ENCODE measurements at regions not wholly inside any gene's neighbourhood (a gene's known extent, or its start where the extent isn't known, plus 50 kb on each side); places are given as distances from the start of the nearest gene placed in this dataset.

DNA sequence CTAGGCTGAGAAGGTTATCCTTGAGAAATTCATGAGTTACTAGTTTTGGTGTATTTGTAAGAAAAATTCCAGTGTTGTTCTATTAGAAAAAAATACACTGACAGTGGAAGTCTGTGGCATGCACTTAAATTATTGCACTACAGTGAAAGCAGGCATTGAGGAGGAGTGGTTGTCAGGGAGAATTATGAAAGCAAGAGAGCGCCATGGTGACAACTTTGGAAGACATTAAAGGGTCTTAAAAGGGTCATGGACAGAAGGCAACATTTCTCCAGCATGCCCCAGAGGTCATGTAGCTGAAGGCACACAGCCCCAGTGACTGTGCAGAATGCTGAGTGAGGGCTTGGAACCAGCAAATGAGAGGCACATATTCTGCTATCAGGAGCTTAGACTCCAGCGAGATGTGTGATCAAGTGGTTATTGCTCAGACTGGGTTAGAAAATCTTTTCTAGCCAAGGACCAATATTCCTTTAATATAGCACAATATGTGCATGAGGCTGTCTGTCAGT lies 292.7 kb downstream of the OLFM4 start:
- Histone ChIP-seq H2BK5ac (ENCODE audit: low read depth, low read length, poor library complexity, severe bottlenecking) (no peak overlapping the region), H3K4me3 (ENCODE audit: insufficient read depth in 1 of 2, low read depth in 1 of 2, low read length in 2 of 2) (no peak overlapping the region), H2AFZ (ENCODE audit: low read depth, low read length) (no peak overlapping the region), H3K79me1 (replicated peaks; ENCODE audit: low read length, poor library complexity, severe bottlenecking) (no peaks in the 10 kb centered on the region), H2AK5ac (ENCODE audit: low read length, severe bottlenecking) (no peak overlapping the region), H3K9me3 (ENCODE audit: control insufficient read depth, low read length) (no peaks in the 10 kb centered on the region), H3K9ac (ENCODE audit: low read length) (no peak overlapping the region), H4K8ac (ENCODE audit: low read length) (no peak overlapping the region), H3K14ac (ENCODE audit: low read length in 2 of 2) (no peak overlapping the region), H3K4ac (ENCODE audit: low read depth in 1 of 2, low read length in 2 of 2) (no peak overlapping the region), H3K36me3 (ENCODE audit: control insufficient read depth in 1 of 2, insufficient read depth in 2 of 2, low read depth in 1 of 2, low read length in 2 of 2) (no peaks in the 10 kb centered on the region), H2BK12ac (ENCODE audit: low read length in 2 of 2) (no peak overlapping the region), H3K27me3 (ENCODE audit: control insufficient read depth in 1 of 2, insufficient read depth in 1 of 2, low read length in 2 of 2) (no peaks in the 10 kb centered on the region), H3K23ac (ENCODE audit: low read length in 2 of 2) (no peak overlapping the region), H3K4me2 (ENCODE audit: low read length, poor library complexity, severe bottlenecking) (no peak overlapping the region), H4K91ac (ENCODE audit: low read length) (no peak overlapping the region), H2BK15ac (ENCODE audit: low read depth, poor library complexity, severe bottlenecking) (no peak overlapping the region), H3K27ac (ENCODE audit: low read length, poor library complexity, severe bottlenecking) (no peak overlapping the region), H3K18ac (ENCODE audit: low read depth in 1 of 2, low read length in 2 of 2) (no peak overlapping the region), H3K4me1 (ENCODE audit: control insufficient read depth, insufficient read depth, low read depth, low read length) (no peaks in the 10 kb centered on the region), H2BK120ac (ENCODE audit: low read depth, low read length) (no peak overlapping the region)
- 32% methylated on average over 1 of the region's 2 CpGs for WGBS
- no peak for DNase-seq

DNA sequence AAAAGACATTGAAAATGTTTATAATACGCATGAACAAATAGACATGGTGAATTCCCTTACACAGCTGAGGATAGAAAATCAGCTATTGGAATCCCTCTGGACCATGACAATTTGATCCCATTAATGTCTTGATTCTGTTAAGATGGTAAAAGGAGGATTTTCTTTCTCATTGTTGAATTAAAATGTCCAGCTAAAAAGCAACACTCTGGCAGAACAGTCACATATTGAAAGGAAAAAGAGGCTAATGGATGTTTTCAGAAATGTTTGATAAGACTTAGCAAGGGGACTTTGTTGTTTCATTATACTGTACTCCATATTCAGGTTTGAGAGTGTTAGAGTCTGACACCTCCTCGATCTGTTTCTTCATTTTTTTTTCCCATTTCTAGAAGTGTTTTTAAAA lies 296.0 kb downstream of the OLFM4 start:
- Histone ChIP-seq H2AFZ (ENCODE audit: low read depth, low read length) (no peak overlapping the region), H2BK5ac (ENCODE audit: low read depth, low read length, poor library complexity, severe bottlenecking) (no peak overlapping the region), H3K23ac (ENCODE audit: low read length in 2 of 2) (no peak overlapping the region), H3K9me3 (ENCODE audit: control insufficient read depth, low read length) (no peaks in the 10 kb centered on the region), H3K9ac (ENCODE audit: low read length) (no peak overlapping the region), H3K4me1 (ENCODE audit: control insufficient read depth, insufficient read depth, low read depth, low read length) (no peaks in the 10 kb centered on the region), H4K8ac (ENCODE audit: low read length) (no peak overlapping the region), H3K79me1 (replicated peaks; ENCODE audit: low read length, poor library complexity, severe bottlenecking) (no peaks in the 10 kb centered on the region), H3K4me3 (ENCODE audit: insufficient read depth in 1 of 2, low read depth in 1 of 2, low read length in 2 of 2) (no peak overlapping the region), H2BK120ac (ENCODE audit: low read depth, low read length) (no peak overlapping the region), H3K27ac (ENCODE audit: low read length, poor library complexity, severe bottlenecking) (no peak overlapping the region), H3K18ac (ENCODE audit: low read depth in 1 of 2, low read length in 2 of 2) (no peak overlapping the region), H3K36me3 (ENCODE audit: control insufficient read depth in 1 of 2, insufficient read depth in 2 of 2, low read depth in 1 of 2, low read length in 2 of 2) (no peaks in the 10 kb centered on the region), H2BK12ac (ENCODE audit: low read length in 2 of 2) (no peak overlapping the region), H3K14ac (ENCODE audit: low read length in 2 of 2) (no peak overlapping the region), H3K27me3 (ENCODE audit: control insufficient read depth in 1 of 2, insufficient read depth in 1 of 2, low read length in 2 of 2) (no peaks in the 10 kb centered on the region), H4K91ac (ENCODE audit: low read length) (no peak overlapping the region), H2BK15ac (ENCODE audit: low read depth, poor library complexity, severe bottlenecking) (no peak overlapping the region), H3K4me2 (ENCODE audit: low read length, poor library complexity, severe bottlenecking) (no peak overlapping the region), H2AK5ac (ENCODE audit: low read length, severe bottlenecking) (no peak overlapping the region), H3K4ac (ENCODE audit: low read depth in 1 of 2, low read length in 2 of 2) (no peak overlapping the region)
- WGBS, result no CpG with 5 or more reads among the region's 2 CpGs
- DNase-seq, result no peak

DNA sequence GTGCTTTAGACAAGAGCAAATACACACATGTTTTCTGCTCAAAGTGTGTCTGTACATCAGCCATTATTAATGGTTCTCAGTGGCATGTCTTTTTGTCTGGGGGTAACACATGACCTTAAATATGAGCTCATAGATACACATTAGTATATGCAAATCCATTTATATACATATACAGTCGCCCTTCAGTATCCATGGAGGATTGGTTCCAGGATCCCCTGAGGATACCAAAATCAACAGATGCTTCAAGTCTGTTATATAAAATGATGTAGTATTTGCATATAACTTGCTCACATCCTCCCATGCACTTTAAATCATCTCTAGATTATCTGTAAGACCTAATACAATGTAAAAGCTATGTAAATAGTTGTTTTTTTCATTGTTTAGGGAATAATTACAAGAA lies 298.1 kb downstream of the OLFM4 start:
- no peak overlapping the region for H2BK5ac ChIP-seq (ENCODE audit: low read depth, low read length, poor library complexity, severe bottlenecking)
- H2BK15ac ChIP-seq (ENCODE audit: low read depth, poor library complexity, severe bottlenecking), result no peak overlapping the region
- no peak for DNase-seq
- H2AFZ ChIP-seq (ENCODE audit: low read depth, low read length), result no peak overlapping the region
- no peak overlapping the region for H2BK12ac ChIP-seq (ENCODE audit: low read length in 2 of 2)
- no peak overlapping the region for H3K9ac ChIP-seq (ENCODE audit: low read length)
- H3K4ac ChIP-seq (ENCODE audit: low read depth in 1 of 2, low read length in 2 of 2), result no peak overlapping the region
- no peak overlapping the region for H3K18ac ChIP-seq (ENCODE audit: low read depth in 1 of 2, low read length in 2 of 2)
- no peak overlapping the region for H3K4me2 ChIP-seq (ENCODE audit: low read length, poor library complexity, severe bottlenecking)
- H3K4me3 ChIP-seq (ENCODE audit: insufficient read depth in 1 of 2, low read depth in 1 of 2, low read length in 2 of 2), result no peak overlapping the region
- no peak overlapping the region for H3K23ac ChIP-seq (ENCODE audit: low read length in 2 of 2)
- no peaks in the 10 kb centered on the region for H3K9me3 ChIP-seq (ENCODE audit: control insufficient read depth, low read length)
- H4K91ac ChIP-seq (ENCODE audit: low read length), result no peak overlapping the region
- no peaks in the 10 kb centered on the region for H3K4me1 ChIP-seq (ENCODE audit: control insufficient read depth, insufficient read depth, low read depth, low read length)
- WGBS, result no CpG with 5 or more reads among the region's 1 CpG
- no peak overlapping the region for H2AK5ac ChIP-seq (ENCODE audit: low read length, severe bottlenecking)
- H3K14ac ChIP-seq (ENCODE audit: low read length in 2 of 2), result no peak overlapping the region
- H3K79me1 ChIP-seq (replicated peaks; ENCODE audit: low read length, poor library complexity, severe bottlenecking), result no peaks in the 10 kb centered on the region
- no peaks in the 10 kb centered on the region for H3K27me3 ChIP-seq (ENCODE audit: control insufficient read depth in 1 of 2, insufficient read depth in 1 of 2, low read length in 2 of 2)
- no peak overlapping the region for H4K8ac ChIP-seq (ENCODE audit: low read length)
- no peaks in the 10 kb centered on the region for H3K36me3 ChIP-seq (ENCODE audit: control insufficient read depth in 1 of 2, insufficient read depth in 2 of 2, low read depth in 1 of 2, low read length in 2 of 2)
- no peak overlapping the region for H3K27ac ChIP-seq (ENCODE audit: low read length, poor library complexity, severe bottlenecking)
- H2BK120ac ChIP-seq (ENCODE audit: low read depth, low read length), result no peak overlapping the region

- H2BK120ac ChIP-seq (ENCODE audit: low read depth, low read length), result no peak overlapping the region
These were observed 299.2 kb downstream of the OLFM4 start for GRCh38 chr13:53327680-53328315.

More at GRCh38 chr13:53327680-53328315, 299.2 kb downstream of the OLFM4 start:
- Histone ChIP-seq H3K27ac (ENCODE audit: low read length, poor library complexity, severe bottlenecking) (no peak overlapping the region), H3K18ac (ENCODE audit: low read depth in 1 of 2, low read length in 2 of 2) (no peak overlapping the region), H3K9me3 (ENCODE audit: control insufficient read depth, low read length) (no peaks in the 10 kb centered on the region), H3K36me3 (ENCODE audit: control insufficient read depth in 1 of 2, insufficient read depth in 2 of 2, low read depth in 1 of 2, low read length in 2 of 2) (no peaks in the 10 kb centered on the region), H3K4me3 (ENCODE audit: insufficient read depth in 1 of 2, low read depth in 1 of 2, low read length in 2 of 2) (no peak overlapping the region), H4K8ac (ENCODE audit: low read length) (no peak overlapping the region), H3K9ac (ENCODE audit: low read length) (no peak overlapping the region), H2AFZ (ENCODE audit: low read depth, low read length) (no peak overlapping the region), H2BK12ac (ENCODE audit: low read length in 2 of 2) (no peak overlapping the region), H3K4me1 (ENCODE audit: control insufficient read depth, insufficient read depth, low read depth, low read length) (no peaks in the 10 kb centered on the region), H3K27me3 (ENCODE audit: control insufficient read depth in 1 of 2, insufficient read depth in 1 of 2, low read length in 2 of 2) (no peaks in the 10 kb centered on the region), H3K4ac (ENCODE audit: low read depth in 1 of 2, low read length in 2 of 2) (no peak overlapping the region), H4K91ac (ENCODE audit: low read length) (no peak overlapping the region), H2BK5ac (ENCODE audit: low read depth, low read length, poor library complexity, severe bottlenecking) (no peak overlapping the region), H3K14ac (ENCODE audit: low read length in 2 of 2) (no peak overlapping the region), H3K23ac (ENCODE audit: low read length in 2 of 2) (no peak overlapping the region), H2BK15ac (ENCODE audit: low read depth, poor library complexity, severe bottlenecking) (no peak overlapping the region), H3K79me1 (replicated peaks; ENCODE audit: low read length, poor library complexity, severe bottlenecking) (no peaks in the 10 kb centered on the region), H2AK5ac (ENCODE audit: low read length, severe bottlenecking) (no peak overlapping the region), H3K4me2 (ENCODE audit: low read length, poor library complexity, severe bottlenecking) (no peak overlapping the region)
- whole genome bisulfite sequencing, result 97% methylated on average over 2 of the region's 4 CpGs
- DNase-seq, result no peak

Measured in mesenchymal stem cell (in vitro differentiated cells and primary cell).